Keratinocyte (primary cell): ENCODE measurements at regions not wholly inside any gene's neighbourhood (a gene's known extent, or its start where the extent isn't known, plus 50 kb on each side); places are given as distances from the start of the nearest gene placed in this dataset.

Source experiments
- DNase-seq: peaks from one replicate; pipeline ENCODE4 v3.0.0-alpha.2; 2011; ENCODE audit warnings: low read depth, missing footprints, low spot score
- FAIRE-seq: peaks from 2 replicates; lab custom pipeline; 2011; peaks lifted over from hg19 to GRCh38; lab: Jason Lieb, UNC
- H2AFZ ChIP-seq: 2 replicates; pipeline ENCODE4 v1.6.0; 2012; ENCODE audit warnings: low read length, control low read depth, inconsistent platforms; ENCODE audit not compliant: control insufficient read depth
- H3K27ac ChIP-seq: 2 replicates; pipeline ENCODE4 v1.5.1; 2011; ENCODE audit warnings: low read length; ENCODE audit not compliant: control insufficient read depth, insufficient read depth
- H3K27me3 ChIP-seq: 3 replicates; pipeline ENCODE4 v1.6.0; 2011; ENCODE audit warnings: low read length; ENCODE audit not compliant: control insufficient read depth, insufficient read depth; ENCODE audit errors: extremely low read depth
- H3K36me3 ChIP-seq, 2 experiments: 2 replicates in 1 of 2; 3 replicates in 1 of 2; pipeline ENCODE4 v1.5.1; 2011; ENCODE audit warnings: low read length in 2 of 2, mild to moderate bottlenecking in 1 of 2; ENCODE audit not compliant: control insufficient read depth in 2 of 2, insufficient read depth in 2 of 2; ENCODE audit errors: extremely low read depth in 1 of 2
- H3K4me1 ChIP-seq: 3 replicates; pipeline ENCODE4 v1.5.1; 2011; ENCODE audit warnings: low read length; ENCODE audit not compliant: control insufficient read depth, insufficient read depth; ENCODE audit errors: extremely low read depth
- H3K4me2 ChIP-seq: 3 replicates; pipeline ENCODE4 v1.6.0; 2011; ENCODE audit warnings: low read depth, low read length; ENCODE audit not compliant: control insufficient read depth, insufficient read depth; ENCODE audit errors: extremely low read depth
- H3K4me3 ChIP-seq, 3 experiments: fragments of 200-600 bp in 1 of 3; sonication (generic) in 1 of 3; 2 replicates in 2 of 3; 3 replicates in 1 of 3; pipeline ENCODE4 v1.5.1; 2011 to 2016; ENCODE audit warnings: low read length in 3 of 3, mild to moderate bottlenecking in 3 of 3, control low read depth in 2 of 3, inconsistent platforms in 1 of 3, low read depth in 1 of 3, mixed read lengths in 1 of 3, mixed run types in 1 of 3, moderate library complexity in 1 of 3; ENCODE audit not compliant: control insufficient read depth in 2 of 3, insufficient read depth in 2 of 3; ENCODE audit errors: extremely low read depth in 1 of 3
- H3K79me2 ChIP-seq: 2 replicates; pipeline ENCODE4 v1.6.0; 2012; ENCODE audit warnings: low read length; ENCODE audit not compliant: control insufficient read depth, insufficient read depth
- H3K9ac ChIP-seq: 3 replicates; pipeline ENCODE4 v1.6.0; 2011; ENCODE audit warnings: low read length; ENCODE audit not compliant: control insufficient read depth, insufficient read depth; ENCODE audit errors: extremely low read depth
- H3K9me1 ChIP-seq: 3 replicates; pipeline ENCODE4 v1.6.0; 2011; ENCODE audit warnings: low read length; ENCODE audit not compliant: control insufficient read depth, insufficient read depth; ENCODE audit errors: extremely low read depth
- H3K9me3 ChIP-seq: 2 replicates; pipeline ENCODE4 v1.5.1; 2012; ENCODE audit warnings: low read depth, low read length; ENCODE audit not compliant: control insufficient read depth
- H4K20me1 ChIP-seq: 3 replicates; pipeline ENCODE4 v1.6.0; 2011; ENCODE audit warnings: low read length; ENCODE audit not compliant: control insufficient read depth, insufficient read depth; ENCODE audit errors: extremely low read depth
- EZH2 ChIP-seq: IDR thresholded peaks from one replicate; pipeline ENCODE4 v1.6.1; 2012; ENCODE audit warnings: inconsistent platforms, mild to moderate bottlenecking, low read length, moderate library complexity
- dilution Hi-C: fragments of 300-500 bp; cut with MboI; formaldehyde crosslinking; loops from one replicate; pipeline ENCODE4 v1.7.0; 2020; ENCODE audit warnings: low sequenced_read_pairs; ENCODE audit not compliant: extremely low pct_ligation_motif_present
- TF ChIP-seq, protein P1 (sequence below), 3 experiments: IDR thresholded peaks in 1 of 3; conservative IDR thresholded peaks in 1 of 3; optimal IDR thresholded peaks in 1 of 3; 2 replicates in 2 of 3; 3 replicates in 1 of 3; pipeline versions ENCODE3 to v1.5.1; 2011; ENCODE audit warnings: low read length in 3 of 3, mild to moderate bottlenecking in 3 of 3, moderate library complexity in 2 of 3, control low read depth in 1 of 3, inconsistent platforms in 1 of 3; ENCODE audit not compliant: insufficient read depth in 2 of 3; ENCODE audit errors: extremely low read depth in 1 of 3

DNA sequence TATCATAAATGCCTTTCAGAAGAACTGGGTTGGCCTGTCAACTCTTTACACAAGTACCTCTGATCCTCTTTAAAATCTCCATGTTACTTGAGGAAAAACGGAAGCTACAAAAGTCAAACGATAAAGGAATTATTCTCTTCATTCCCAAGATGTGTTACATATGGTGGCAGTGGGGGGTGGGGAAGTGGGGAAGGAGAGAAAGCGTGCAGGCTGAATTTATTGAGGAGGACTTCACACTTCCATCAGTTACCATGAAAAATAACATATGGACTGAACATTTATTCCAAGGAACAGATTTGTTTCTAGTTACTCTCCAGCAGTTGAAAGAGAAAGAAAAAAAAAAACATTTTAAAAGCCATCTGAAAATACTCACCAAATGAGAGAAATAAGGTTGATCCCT lies 474.4 kb upstream of the DCN start:
- no peaks in the 10 kb centered on the region for H3K9me1 ChIP-seq
- H3K4me3 ChIP-seq, result no peak overlapping the region
- dilution Hi-C loops, result no loop called here
- no peaks in the 10 kb centered on the region for H3K27me3 ChIP-seq
- DNase-seq, result no peak
- no peaks in the 10 kb centered on the region for H3K4me1 ChIP-seq
- H3K9ac ChIP-seq, result no peak overlapping the region
- TF ChIP-seq EZH2, result no peak
- TF ChIP-seq, protein P1, sequence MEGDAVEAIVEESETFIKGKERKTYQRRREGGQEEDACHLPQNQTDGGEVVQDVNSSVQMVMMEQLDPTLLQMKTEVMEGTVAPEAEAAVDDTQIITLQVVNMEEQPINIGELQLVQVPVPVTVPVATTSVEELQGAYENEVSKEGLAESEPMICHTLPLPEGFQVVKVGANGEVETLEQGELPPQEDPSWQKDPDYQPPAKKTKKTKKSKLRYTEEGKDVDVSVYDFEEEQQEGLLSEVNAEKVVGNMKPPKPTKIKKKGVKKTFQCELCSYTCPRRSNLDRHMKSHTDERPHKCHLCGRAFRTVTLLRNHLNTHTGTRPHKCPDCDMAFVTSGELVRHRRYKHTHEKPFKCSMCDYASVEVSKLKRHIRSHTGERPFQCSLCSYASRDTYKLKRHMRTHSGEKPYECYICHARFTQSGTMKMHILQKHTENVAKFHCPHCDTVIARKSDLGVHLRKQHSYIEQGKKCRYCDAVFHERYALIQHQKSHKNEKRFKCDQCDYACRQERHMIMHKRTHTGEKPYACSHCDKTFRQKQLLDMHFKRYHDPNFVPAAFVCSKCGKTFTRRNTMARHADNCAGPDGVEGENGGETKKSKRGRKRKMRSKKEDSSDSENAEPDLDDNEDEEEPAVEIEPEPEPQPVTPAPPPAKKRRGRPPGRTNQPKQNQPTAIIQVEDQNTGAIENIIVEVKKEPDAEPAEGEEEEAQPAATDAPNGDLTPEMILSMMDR (optimal IDR thresholded peaks at IDR 0.05 in 1 of 3, IDR thresholded peaks at IDR 0.05 in 1 of 3, conservative IDR thresholded peaks at IDR 0.05 in 1 of 3; ENCODE audit: extremely low read depth in 1 of 3, insufficient read depth in 2 of 3, low read length in 3 of 3), result no peak
- no peak for FAIRE-seq
- H3K36me3 ChIP-seq, result no peaks in the 10 kb centered on the region
- no peak overlapping the region for H3K27ac ChIP-seq
- H3K4me2 ChIP-seq, result no peak overlapping the region
- no peaks in the 10 kb centered on the region for H4K20me1 ChIP-seq
- no peak overlapping the region for H2AFZ ChIP-seq
- H3K79me2 ChIP-seq, result no peaks in the 10 kb centered on the region
- no peaks in the 10 kb centered on the region for H3K9me3 ChIP-seq

DNA sequence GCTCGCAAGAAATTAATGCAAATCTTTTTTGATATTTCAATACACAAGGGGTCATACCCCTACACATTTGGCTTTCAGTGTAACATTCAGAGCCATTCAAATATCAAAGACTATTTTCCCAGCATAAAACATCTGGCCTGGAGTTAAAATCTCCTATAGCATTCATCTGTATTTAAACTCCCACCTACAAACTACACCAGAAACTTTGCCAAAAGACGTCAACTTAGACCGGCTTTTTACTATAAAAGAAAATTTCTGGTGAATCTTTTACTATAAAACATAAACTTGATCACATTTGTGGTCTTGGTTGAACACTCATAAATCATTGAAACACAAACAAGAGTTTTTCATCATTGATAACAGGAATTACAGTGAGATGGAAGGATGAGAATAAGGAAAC lies 473.3 kb upstream of the DCN start:
- no peaks in the 10 kb centered on the region for H3K4me1 ChIP-seq
- dilution Hi-C loops, result no loop called here
- no peak overlapping the region for H3K4me2 ChIP-seq
- no peaks in the 10 kb centered on the region for H3K27me3 ChIP-seq
- FAIRE-seq, result no peak
- no peak overlapping the region for H3K27ac ChIP-seq
- H3K9me3 ChIP-seq, result no peaks in the 10 kb centered on the region
- no peak overlapping the region for H2AFZ ChIP-seq
- no peak overlapping the region for H3K9ac ChIP-seq
- no peak for TF ChIP-seq EZH2
- TF ChIP-seq, protein P1 (optimal IDR thresholded peaks at IDR 0.05 in 1 of 3, IDR thresholded peaks at IDR 0.05 in 1 of 3, conservative IDR thresholded peaks at IDR 0.05 in 1 of 3; ENCODE audit: extremely low read depth in 1 of 3, insufficient read depth in 2 of 3, low read length in 3 of 3), result no peak
- no peak for DNase-seq
- H4K20me1 ChIP-seq, result no peaks in the 10 kb centered on the region
- H3K4me3 ChIP-seq, result no peak overlapping the region
- no peaks in the 10 kb centered on the region for H3K79me2 ChIP-seq
- H3K9me1 ChIP-seq, result no peaks in the 10 kb centered on the region
- H3K36me3 ChIP-seq, result no peaks in the 10 kb centered on the region
